ENCODE measurements at regions not wholly inside any gene's neighbourhood (a gene's known extent, or its start where the extent isn't known, plus 50 kb on each side); places are given as distances from the start of the nearest gene placed in this dataset.

- no peak overlapping the region for H3K4me3 Mint-ChIP-seq
- no peaks in the 10 kb centered on the region for H3K27me3 Mint-ChIP-seq
- DNase-seq: no peak
- H3K27ac Mint-ChIP-seq: no peak overlapping the region
- no peaks in the 10 kb centered on the region for H3K4me1 Mint-ChIP-seq
- H3K9me3 Mint-ChIP-seq: no peaks in the 10 kb centered on the region
- intact Hi-C loops (cut with micrococcal nuclease): no loop called here
- H3K36me3 Mint-ChIP-seq (ENCODE audit: low read depth): no peaks in the 10 kb centered on the region
Observed at GRCh38 chr5:2488593-2488992, 262.9 kb downstream of the IRX2 start.

DNA sequence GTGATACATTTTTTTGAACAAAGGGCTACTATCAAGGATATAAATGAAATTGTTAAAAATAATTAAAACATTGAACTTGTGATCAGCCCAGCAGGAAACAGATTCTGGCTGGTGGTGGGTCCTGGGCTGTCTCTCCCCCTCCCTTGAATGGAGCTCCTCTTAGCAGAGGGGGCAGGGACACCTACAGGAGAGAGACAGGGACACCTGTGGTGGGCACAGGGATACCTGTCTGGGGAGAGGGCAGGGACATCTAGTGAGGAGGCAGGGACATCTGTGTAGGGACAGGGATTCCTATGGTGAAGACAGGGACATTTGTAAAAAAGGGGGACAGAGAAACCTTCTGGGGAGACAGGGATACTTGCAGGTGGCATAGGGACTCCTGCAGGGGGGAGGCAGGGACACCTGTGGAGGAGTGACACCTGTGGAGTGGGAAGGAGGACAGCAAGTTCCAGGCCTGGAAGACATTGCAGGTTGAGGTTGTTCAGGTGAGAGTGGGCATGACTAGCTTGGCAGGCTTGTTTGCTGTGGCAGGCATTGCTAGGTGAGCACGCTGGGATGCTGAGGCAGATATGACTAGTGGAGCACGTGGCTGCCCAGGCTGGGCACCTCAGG, 264.2 kb downstream of the IRX2 start:
- intact Hi-C loops (cut with micrococcal nuclease): no loop called here
- H3K4me1 Mint-ChIP-seq: no peaks in the 10 kb centered on the region
- H3K27me3 Mint-ChIP-seq: no peaks in the 10 kb centered on the region

GRCh38 chr5:2486373-2486772, 265.1 kb downstream of the IRX2 start:
- peaks cover 15% of the 10 kb centered on the region for H3K9me3 Mint-ChIP-seq
- no peaks in the 10 kb centered on the region for H3K27me3 Mint-ChIP-seq
- no peaks in the 10 kb centered on the region for H3K36me3 Mint-ChIP-seq (ENCODE audit: low read depth)
- no peaks in the 10 kb centered on the region for H3K4me1 Mint-ChIP-seq
- intact Hi-C loops (cut with micrococcal nuclease): no loop called here
- no peak overlapping the region for H3K4me3 Mint-ChIP-seq
- no peak overlapping the region for H3K27ac Mint-ChIP-seq
- no peak for DNase-seq

More for the DNA sequence above, 264.2 kb downstream of the IRX2 start:
- no peaks in the 10 kb centered on the region for H3K36me3 Mint-ChIP-seq (ENCODE audit: low read depth)
- no peak for DNase-seq
- no peak overlapping the region for H3K27ac Mint-ChIP-seq
- peaks cover 7% of the 10 kb centered on the region for H3K9me3 Mint-ChIP-seq
- H3K4me3 Mint-ChIP-seq: no peak overlapping the region

GRCh38 chr5:2482778-2483177, 268.7 kb downstream of the IRX2 start:
- Mint-ChIP-seq H3K9me3 (peaks cover 21% of the 10 kb centered on the region), H3K36me3 (ENCODE audit: low read depth) (no peaks in the 10 kb centered on the region), H3K4me1 (no peaks in the 10 kb centered on the region), H3K4me3 (no peak overlapping the region), H3K27me3 (no peaks in the 10 kb centered on the region), H3K27ac (no peak overlapping the region)
- intact Hi-C loops (cut with micrococcal nuclease): no loop called here
- no peak for DNase-seq

GRCh38 chr5:2480871-2481270, 270.6 kb downstream of the IRX2 start:
- Mint-ChIP-seq H3K9me3 (peaks cover 21% of the 10 kb centered on the region), H3K27ac (no peak overlapping the region), H3K27me3 (no peaks in the 10 kb centered on the region), H3K4me1 (no peaks in the 10 kb centered on the region), H3K4me3 (no peak overlapping the region), H3K36me3 (ENCODE audit: low read depth) (no peaks in the 10 kb centered on the region)
- DNase-seq: no peak
- intact Hi-C loops (cut with micrococcal nuclease): no loop called here

- H3K4me1 Mint-ChIP-seq: no peaks in the 10 kb centered on the region
- intact Hi-C loops (cut with micrococcal nuclease): no loop called here
- H3K27me3 Mint-ChIP-seq: no peaks in the 10 kb centered on the region
- no peaks in the 10 kb centered on the region for H3K36me3 Mint-ChIP-seq (ENCODE audit: low read depth)
- H3K4me3 Mint-ChIP-seq: no peak overlapping the region
- H3K27ac Mint-ChIP-seq: no peak overlapping the region
- peaks cover 5% of the 10 kb centered on the region for H3K9me3 Mint-ChIP-seq
- DNase-seq: no peak
Observed at GRCh38 chr5:2475902-2476301, 275.6 kb downstream of the IRX2 start.

DNA sequence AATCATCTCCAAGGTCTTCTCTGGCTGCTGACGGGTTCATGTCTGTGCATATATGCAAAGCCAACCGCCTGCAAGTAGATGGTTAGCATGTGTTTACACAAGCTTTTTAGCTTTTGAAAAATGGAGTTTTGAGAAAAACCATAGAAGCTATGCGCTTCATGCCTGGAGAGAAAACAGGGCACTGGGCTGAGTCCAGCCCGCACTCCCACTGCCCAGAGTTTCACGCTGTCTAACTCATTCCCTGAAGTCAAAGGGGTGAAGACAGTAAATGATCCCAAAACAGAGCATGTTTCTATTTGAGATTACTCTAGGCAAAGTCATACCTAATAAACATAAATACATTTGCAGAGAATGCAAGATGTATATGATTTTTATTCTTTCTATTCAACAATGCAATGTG, 278.8 kb downstream of the IRX2 start:
- Mint-ChIP-seq H3K27me3 (no peaks in the 10 kb centered on the region), H3K27ac (no peak overlapping the region), H3K9me3 (no peaks in the 10 kb centered on the region), H3K4me3 (no peak overlapping the region), H3K36me3 (ENCODE audit: low read depth) (no peaks in the 10 kb centered on the region), H3K4me1 (no peaks in the 10 kb centered on the region)
- intact Hi-C loops (cut with micrococcal nuclease): no loop called here
- DNase-seq: no peak

DNA sequence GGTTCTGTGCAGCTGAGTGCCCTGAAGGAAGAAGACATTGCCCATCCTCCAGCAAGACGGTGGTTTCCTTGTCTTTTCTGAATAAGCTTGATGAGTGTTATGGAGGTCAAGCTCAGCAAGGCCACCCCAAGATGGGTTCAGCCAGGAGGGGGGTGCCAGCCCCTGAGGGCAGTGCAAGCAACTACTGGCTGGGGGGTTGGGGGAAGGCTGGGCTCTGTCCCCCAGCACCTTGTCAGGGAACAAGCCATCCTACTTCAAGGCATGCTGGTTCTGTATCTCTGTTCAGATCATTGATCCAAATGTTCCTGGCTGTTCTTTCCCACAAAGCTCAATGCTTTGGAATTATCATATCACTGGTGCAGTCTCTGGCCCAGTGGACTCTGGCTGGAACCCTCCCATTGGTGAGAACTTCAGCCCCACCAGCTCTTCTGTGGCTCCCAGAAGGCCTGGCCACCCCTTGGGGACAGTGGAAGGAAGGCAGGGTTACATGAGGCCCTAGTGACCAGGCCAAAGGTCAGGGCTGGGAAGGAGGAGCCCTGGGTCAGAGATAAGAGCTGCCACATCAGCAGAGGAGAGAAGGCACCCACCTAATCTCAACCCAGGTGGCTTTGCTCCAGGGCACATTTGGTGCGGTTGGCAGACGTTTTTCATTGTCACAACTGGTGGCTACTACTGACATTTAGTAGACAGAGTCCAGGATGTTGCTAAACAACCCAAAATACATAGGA, 280.2 kb downstream of the IRX2 start:
- Mint-ChIP-seq H3K36me3 (ENCODE audit: low read depth) (no peaks in the 10 kb centered on the region), H3K27me3 (no peaks in the 10 kb centered on the region), H3K27ac (no peak overlapping the region), H3K9me3 (no peaks in the 10 kb centered on the region), H3K4me3 (no peak overlapping the region), H3K4me1 (no peaks in the 10 kb centered on the region)
- intact Hi-C loops (cut with micrococcal nuclease): no loop called here
- DNase-seq: no peak

- no peak for DNase-seq
- H3K4me1 Mint-ChIP-seq: no peaks in the 10 kb centered on the region
- H3K27ac Mint-ChIP-seq: no peak overlapping the region
- H3K27me3 Mint-ChIP-seq: no peaks in the 10 kb centered on the region
- H3K9me3 Mint-ChIP-seq: no peaks in the 10 kb centered on the region
- H3K4me3 Mint-ChIP-seq: no peak overlapping the region
- intact Hi-C loops (cut with micrococcal nuclease): no loop called here
- H3K36me3 Mint-ChIP-seq (ENCODE audit: low read depth): no peaks in the 10 kb centered on the region
Observed at GRCh38 chr5:2466966-2467365, 284.5 kb downstream of the IRX2 start.

DNA sequence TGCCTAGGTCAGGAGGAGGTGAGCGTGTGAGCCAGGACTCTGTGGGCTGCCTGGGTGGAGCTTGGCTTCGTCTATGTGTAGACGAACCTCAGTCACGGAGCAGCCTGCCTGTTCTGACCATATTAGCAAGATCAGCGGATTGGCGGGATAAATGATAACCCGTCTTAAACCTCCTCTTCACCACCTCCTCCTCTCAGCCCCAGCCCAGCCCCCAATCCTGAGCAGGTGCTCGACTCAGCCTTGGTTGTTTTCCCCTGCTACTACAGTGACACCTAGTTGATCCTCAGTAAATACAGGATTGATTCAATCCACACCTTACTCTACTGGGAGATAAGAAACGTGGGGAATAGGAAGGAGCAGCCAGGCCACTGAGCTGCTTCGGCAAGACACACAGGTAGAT, 286.1 kb downstream of the IRX2 start:
- no peak overlapping the region for H3K27ac Mint-ChIP-seq

DNA sequence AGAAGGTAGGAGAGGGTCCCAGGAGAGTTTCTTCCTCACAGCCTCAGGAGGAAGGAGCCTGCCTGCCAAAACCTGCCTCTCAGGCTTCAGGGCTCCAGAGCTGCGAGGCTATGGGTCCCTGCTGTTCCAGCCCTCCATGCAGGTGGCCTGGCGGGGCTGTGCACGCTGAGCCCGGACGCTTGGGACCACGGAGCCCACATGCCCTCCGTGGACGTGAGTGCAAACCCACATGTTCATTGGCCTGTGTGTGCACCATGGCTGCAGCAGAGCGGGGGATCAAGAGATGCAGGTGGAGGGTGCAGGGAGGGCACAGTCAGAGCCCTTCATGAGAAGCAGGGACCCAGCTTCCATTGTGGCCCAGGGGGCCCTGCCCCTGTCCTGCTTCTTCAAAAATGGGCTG, 287.3 kb downstream of the IRX2 start:
- H3K27me3 Mint-ChIP-seq: no peaks in the 10 kb centered on the region
- intact Hi-C loops (cut with micrococcal nuclease): no loop called here
- H3K4me1 Mint-ChIP-seq: no peaks in the 10 kb centered on the region
- H3K36me3 Mint-ChIP-seq (ENCODE audit: low read depth): no peaks in the 10 kb centered on the region
- no peak overlapping the region for H3K27ac Mint-ChIP-seq
- no peaks in the 10 kb centered on the region for H3K9me3 Mint-ChIP-seq
- DNase-seq: no peak
- H3K4me3 Mint-ChIP-seq: no peak overlapping the region

More for the DNA sequence above, 286.1 kb downstream of the IRX2 start:
- Mint-ChIP-seq H3K9me3 (no peaks in the 10 kb centered on the region), H3K4me3 (no peak overlapping the region), H3K4me1 (no peaks in the 10 kb centered on the region), H3K36me3 (ENCODE audit: low read depth) (no peaks in the 10 kb centered on the region), H3K27me3 (no peaks in the 10 kb centered on the region)
- no peak for DNase-seq
- intact Hi-C loops (cut with micrococcal nuclease): no loop called here

- Mint-ChIP-seq H3K4me1 (no peaks in the 10 kb centered on the region), H3K36me3 (ENCODE audit: low read depth) (no peaks in the 10 kb centered on the region), H3K27me3 (no peaks in the 10 kb centered on the region), H3K27ac (no peak overlapping the region), H3K9me3 (no peaks in the 10 kb centered on the region), H3K4me3 (no peak overlapping the region)
- intact Hi-C loops (cut with micrococcal nuclease): no loop called here
- DNase-seq: no peak
Observed at GRCh38 chr5:2461701-2462691, 289.5 kb downstream of the IRX2 start.

GRCh38 chr5:2460098-2460497, 291.4 kb downstream of the IRX2 start:
- intact Hi-C loops (cut with micrococcal nuclease): no loop called here

GRCh38 chr5:2459251-2459650, 292.2 kb downstream of the IRX2 start:
- Mint-ChIP-seq H3K4me1 (no peaks in the 10 kb centered on the region), H3K4me3 (no peak overlapping the region), H3K9me3 (no peaks in the 10 kb centered on the region), H3K27me3 (no peaks in the 10 kb centered on the region), H3K36me3 (ENCODE audit: low read depth) (no peaks in the 10 kb centered on the region), H3K27ac (no peak overlapping the region)
- intact Hi-C loops (cut with micrococcal nuclease): no loop called here
- DNase-seq: no peak

More at GRCh38 chr5:2460098-2460497, 291.4 kb downstream of the IRX2 start:
- Mint-ChIP-seq H3K27me3 (no peaks in the 10 kb centered on the region), H3K4me3 (no peak overlapping the region), H3K4me1 (no peaks in the 10 kb centered on the region), H3K27ac (no peak overlapping the region), H3K36me3 (ENCODE audit: low read depth) (no peaks in the 10 kb centered on the region), H3K9me3 (no peaks in the 10 kb centered on the region)
- DNase-seq: no peak

Measured in activated CD4-positive, alpha-beta T cell treated with anti-CD3 and anti-CD28 coated beads, Interleukin-2, amount 10 ng/mL, durations not matched to agents 24 days and 14 days (primary cell).